ENCODE measurements at regions not wholly inside any gene's neighbourhood (a gene's known extent, or its start where the extent isn't known, plus 50 kb on each side); places are given as distances from the start of the nearest gene placed in this dataset.
A peak's percentile ranks its signal among the peaks of the same experiment; 100 is the strongest.

GRCh38 chr5:17433406-17433805 is 64.6 kb upstream of the TAF11L2 start:
- H3K27ac ChIP-seq (ENCODE audit: low read depth, low read length, poor library complexity, severe bottlenecking), result no peak overlapping the region
- TF ChIP-seq CTCF (conservative IDR thresholded peaks at IDR 0.05; ENCODE audit: low read depth, low read length) (no peak), EZH2 (IDR thresholded peaks at IDR 0.05; ENCODE audit: borderline replicate concordance, low read depth, low read length, poor library complexity, severe bottlenecking) (no peak)
- BruUV-seq (replicated peaks), result no TSS peak
- H3K4me3 ChIP-seq (ENCODE audit: low read depth, low read length, poor library complexity, severe bottlenecking), result no peak overlapping the region
- no peaks in the 10 kb centered on the region for H3K36me3 ChIP-seq (ENCODE audit: insufficient read depth, low read length, poor library complexity, severe bottlenecking)
- ChIA-PET POLR2A (ENCODE audit: low non-redundant PET) (no interaction called here), CTCF (no interaction called here)
- intact Hi-C loops (cut with micrococcal nuclease; ENCODE audit: unreplicated experiment), result no loop called here
- peaks cover 56% of the 10 kb centered on the region for H3K4me1 ChIP-seq (ENCODE audit: insufficient read depth, low read length, poor library complexity, severe bottlenecking)
- H3K27me3 ChIP-seq (replicated peaks; ENCODE audit: insufficient read depth, low read depth, low read length, poor library complexity), result no peaks in the 10 kb centered on the region
- H3K9me3 ChIP-seq (ENCODE audit: low read depth, low read length, poor library complexity, severe bottlenecking), result no peaks in the 10 kb centered on the region
- DNase-seq (ENCODE audit: low spot score), result no peak

GRCh38 chr5:17434982-17435381 is 63.0 kb upstream of the TAF11L2 start:
- H3K36me3 ChIP-seq (ENCODE audit: insufficient read depth, low read length, poor library complexity, severe bottlenecking), result no peaks in the 10 kb centered on the region
- peaks cover 55% of the 10 kb centered on the region for H3K4me1 ChIP-seq (ENCODE audit: insufficient read depth, low read length, poor library complexity, severe bottlenecking)
- H3K27ac ChIP-seq (ENCODE audit: low read depth, low read length, poor library complexity, severe bottlenecking), result no peak overlapping the region
- no TSS peak for BruUV-seq (replicated peaks)
- ChIA-PET CTCF (interaction anchor here (0.6 kb wide), 1 partner anchor 219 kb away, joined by 3 read pairs; no protein-coding TSS in a partner anchor), POLR2A (ENCODE audit: low non-redundant PET) (interaction anchor here (0.6 kb wide), 1 partner anchor 85 kb away, joined by 4 read pairs; no protein-coding TSS in a partner anchor)
- no peak overlapping the region for H3K4me3 ChIP-seq (ENCODE audit: low read depth, low read length, poor library complexity, severe bottlenecking)
- H3K27me3 ChIP-seq (replicated peaks; ENCODE audit: insufficient read depth, low read depth, low read length, poor library complexity), result no peaks in the 10 kb centered on the region
- intact Hi-C loops (cut with micrococcal nuclease; ENCODE audit: unreplicated experiment), result no loop called here
- TF ChIP-seq CTCF (conservative IDR thresholded peaks at IDR 0.05; ENCODE audit: low read depth, low read length), result no peak
- no peak for TF ChIP-seq EZH2 (IDR thresholded peaks at IDR 0.05; ENCODE audit: borderline replicate concordance, low read depth, low read length, poor library complexity, severe bottlenecking)
- no peaks in the 10 kb centered on the region for H3K9me3 ChIP-seq (ENCODE audit: low read depth, low read length, poor library complexity, severe bottlenecking)
- no peak for DNase-seq (ENCODE audit: low spot score)

GRCh38 chr5:17436350-17436749 is 61.7 kb upstream of the TAF11L2 start:
- Histone ChIP-seq H3K36me3 (ENCODE audit: insufficient read depth, low read length, poor library complexity, severe bottlenecking) (no peaks in the 10 kb centered on the region), H3K4me1 (ENCODE audit: insufficient read depth, low read length, poor library complexity, severe bottlenecking) (peaks cover 55% of the 10 kb centered on the region), H3K27ac (ENCODE audit: low read depth, low read length, poor library complexity, severe bottlenecking) (peak overlapping the region; percentile 82), H3K27me3 (replicated peaks; ENCODE audit: insufficient read depth, low read depth, low read length, poor library complexity) (no peaks in the 10 kb centered on the region), H3K9me3 (ENCODE audit: low read depth, low read length, poor library complexity, severe bottlenecking) (peaks cover 7% of the 10 kb centered on the region), H3K4me3 (ENCODE audit: low read depth, low read length, poor library complexity, severe bottlenecking) (peak overlapping the region; percentile 8)
- BruUV-seq (replicated peaks), result TSS peak; percentile 85
- POLR2A ChIA-PET (ENCODE audit: low non-redundant PET), result no interaction called here
- CTCF ChIA-PET, result no interaction called here
- peak; percentile 36 for DNase-seq (ENCODE audit: low spot score)
- intact Hi-C loops (cut with micrococcal nuclease; ENCODE audit: unreplicated experiment), result loop anchor here (2.0 kb wide), 2 partner anchors 154 to 220 kb away; partner anchors contain the start of gene BASP1
- no peak for TF ChIP-seq EZH2 (IDR thresholded peaks at IDR 0.05; ENCODE audit: borderline replicate concordance, low read depth, low read length, poor library complexity, severe bottlenecking)
- no peak for TF ChIP-seq CTCF (conservative IDR thresholded peaks at IDR 0.05; ENCODE audit: low read depth, low read length)
